ENCODE measurements at regions not wholly inside any gene's neighbourhood (a gene's known extent, or its start where the extent isn't known, plus 50 kb on each side); places are given as distances from the start of the nearest gene placed in this dataset.

GRCh38 chr20:61090541-61090940 is 161.5 kb upstream of the CDH4 start:
- H3K27ac ChIP-seq (replicated peaks) = no peak overlapping the region
- no peak overlapping the region for H3K4me3 ChIP-seq (replicated peaks; ENCODE audit: insufficient read depth, low read length)
- TF ChIP-seq POLR2AphosphoS5 (IDR thresholded peaks at IDR 0.05; ENCODE audit: low read depth) = no peak
- TF ChIP-seq SPI1 (IDR thresholded peaks at IDR 0.05; ENCODE audit: borderline replicate concordance, low read depth) = no peak
- no peak for TF ChIP-seq GABPA (IDR thresholded peaks at IDR 0.05; ENCODE audit: low read depth)
- TF ChIP-seq, protein P1, sequence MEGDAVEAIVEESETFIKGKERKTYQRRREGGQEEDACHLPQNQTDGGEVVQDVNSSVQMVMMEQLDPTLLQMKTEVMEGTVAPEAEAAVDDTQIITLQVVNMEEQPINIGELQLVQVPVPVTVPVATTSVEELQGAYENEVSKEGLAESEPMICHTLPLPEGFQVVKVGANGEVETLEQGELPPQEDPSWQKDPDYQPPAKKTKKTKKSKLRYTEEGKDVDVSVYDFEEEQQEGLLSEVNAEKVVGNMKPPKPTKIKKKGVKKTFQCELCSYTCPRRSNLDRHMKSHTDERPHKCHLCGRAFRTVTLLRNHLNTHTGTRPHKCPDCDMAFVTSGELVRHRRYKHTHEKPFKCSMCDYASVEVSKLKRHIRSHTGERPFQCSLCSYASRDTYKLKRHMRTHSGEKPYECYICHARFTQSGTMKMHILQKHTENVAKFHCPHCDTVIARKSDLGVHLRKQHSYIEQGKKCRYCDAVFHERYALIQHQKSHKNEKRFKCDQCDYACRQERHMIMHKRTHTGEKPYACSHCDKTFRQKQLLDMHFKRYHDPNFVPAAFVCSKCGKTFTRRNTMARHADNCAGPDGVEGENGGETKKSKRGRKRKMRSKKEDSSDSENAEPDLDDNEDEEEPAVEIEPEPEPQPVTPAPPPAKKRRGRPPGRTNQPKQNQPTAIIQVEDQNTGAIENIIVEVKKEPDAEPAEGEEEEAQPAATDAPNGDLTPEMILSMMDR (IDR thresholded peaks at IDR 0.05; ENCODE audit: insufficient read depth, low read length) = no peak
- no peak for TF ChIP-seq REST (IDR thresholded peaks at IDR 0.05; ENCODE audit: insufficient replicate concordance, low read depth)
- no peaks in the 10 kb centered on the region for H3K27me3 ChIP-seq (ENCODE audit: insufficient read depth, poor library complexity, severe bottlenecking)
- DNase-seq (ENCODE audit: low read depth in 1 of 2, low spot score in 1 of 2) = no peak

GRCh38 chr20:61092251-61092650 is 159.8 kb upstream of the CDH4 start:
- Histone ChIP-seq H3K27me3 (ENCODE audit: insufficient read depth, poor library complexity, severe bottlenecking) (no peaks in the 10 kb centered on the region), H3K27ac (replicated peaks) (no peak overlapping the region), H3K4me3 (replicated peaks; ENCODE audit: insufficient read depth, low read length) (no peak overlapping the region)
- TF ChIP-seq, protein P1 (IDR thresholded peaks at IDR 0.05; ENCODE audit: insufficient read depth, low read length) = no peak
- TF ChIP-seq POLR2AphosphoS5 (IDR thresholded peaks at IDR 0.05; ENCODE audit: low read depth) (no peak), SPI1 (IDR thresholded peaks at IDR 0.05; ENCODE audit: borderline replicate concordance, low read depth) (no peak), GABPA (IDR thresholded peaks at IDR 0.05; ENCODE audit: low read depth) (no peak), REST (IDR thresholded peaks at IDR 0.05; ENCODE audit: insufficient replicate concordance, low read depth) (no peak)
- DNase-seq (ENCODE audit: low read depth in 1 of 2, low spot score in 1 of 2) = no peak

DNA sequence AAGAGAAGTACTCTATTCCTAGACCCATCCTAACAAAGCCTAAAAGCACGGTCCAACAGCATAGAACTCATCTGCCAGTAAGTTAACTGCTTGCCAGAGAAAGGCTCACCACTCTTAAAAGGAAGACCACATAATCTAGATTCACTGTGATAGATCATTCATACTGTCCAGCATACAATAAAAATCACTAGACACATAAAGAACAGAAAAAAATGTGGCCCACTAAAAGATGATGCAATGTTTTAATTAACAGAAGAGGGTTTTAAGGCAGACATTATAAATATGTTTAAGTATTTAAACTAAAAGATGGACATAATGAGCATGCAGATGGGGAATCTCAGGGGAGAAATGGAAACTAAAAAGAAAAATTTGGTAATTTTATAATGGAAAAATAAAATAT is 157.5 kb upstream of the CDH4 start:
- no peak for DNase-seq (ENCODE audit: low read depth in 1 of 2, low spot score in 1 of 2)
- TF ChIP-seq, protein P1 (IDR thresholded peaks at IDR 0.05; ENCODE audit: insufficient read depth, low read length) = no peak
- TF ChIP-seq SPI1 (IDR thresholded peaks at IDR 0.05; ENCODE audit: borderline replicate concordance, low read depth) = no peak
- TF ChIP-seq REST (IDR thresholded peaks at IDR 0.05; ENCODE audit: insufficient replicate concordance, low read depth) = no peak
- no peak for TF ChIP-seq POLR2AphosphoS5 (IDR thresholded peaks at IDR 0.05; ENCODE audit: low read depth)
- Histone ChIP-seq H3K4me3 (replicated peaks; ENCODE audit: insufficient read depth, low read length) (no peak overlapping the region), H3K27me3 (ENCODE audit: insufficient read depth, poor library complexity, severe bottlenecking) (no peaks in the 10 kb centered on the region), H3K27ac (replicated peaks) (no peak overlapping the region)

Measured in HL-60 (cell line).